ENCODE measurements at regions not wholly inside any gene's neighbourhood (a gene's known extent, or its start where the extent isn't known, plus 50 kb on each side); places are given as distances from the start of the nearest gene placed in this dataset.

DNA sequence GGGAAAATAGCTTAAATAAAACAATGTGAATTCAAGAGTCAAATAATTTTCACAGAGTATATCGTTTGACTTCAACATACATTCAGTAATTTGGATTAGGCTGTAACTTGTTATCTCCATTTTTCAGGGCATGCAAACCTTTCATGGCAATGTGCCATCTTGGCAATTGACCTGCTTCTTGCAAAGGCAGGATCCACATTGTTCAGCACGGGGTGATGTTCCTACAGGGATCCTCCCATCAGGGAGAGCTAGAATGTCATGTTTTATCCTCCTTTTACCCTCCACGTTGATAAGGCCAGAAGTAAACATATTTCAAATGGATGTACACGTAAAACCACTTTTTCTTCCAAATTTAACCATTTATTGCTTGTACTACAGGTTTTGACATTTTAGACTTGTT is 314.4 kb downstream of the GALC start:
- Histone ChIP-seq H3K4me3 (no peak overlapping the region), H3K36me3 (no peaks in the 10 kb centered on the region), H3K27me3 (replicated peaks) (no peaks in the 10 kb centered on the region), H3K27ac (no peak overlapping the region), H3K9me3 (replicated peaks) (no peaks in the 10 kb centered on the region), H3K4me1 (replicated peaks) (no peaks in the 10 kb centered on the region)
- no peak for DNase-seq (ENCODE audit: low read depth in 1 of 2, low spot score in 2 of 2)

DNA sequence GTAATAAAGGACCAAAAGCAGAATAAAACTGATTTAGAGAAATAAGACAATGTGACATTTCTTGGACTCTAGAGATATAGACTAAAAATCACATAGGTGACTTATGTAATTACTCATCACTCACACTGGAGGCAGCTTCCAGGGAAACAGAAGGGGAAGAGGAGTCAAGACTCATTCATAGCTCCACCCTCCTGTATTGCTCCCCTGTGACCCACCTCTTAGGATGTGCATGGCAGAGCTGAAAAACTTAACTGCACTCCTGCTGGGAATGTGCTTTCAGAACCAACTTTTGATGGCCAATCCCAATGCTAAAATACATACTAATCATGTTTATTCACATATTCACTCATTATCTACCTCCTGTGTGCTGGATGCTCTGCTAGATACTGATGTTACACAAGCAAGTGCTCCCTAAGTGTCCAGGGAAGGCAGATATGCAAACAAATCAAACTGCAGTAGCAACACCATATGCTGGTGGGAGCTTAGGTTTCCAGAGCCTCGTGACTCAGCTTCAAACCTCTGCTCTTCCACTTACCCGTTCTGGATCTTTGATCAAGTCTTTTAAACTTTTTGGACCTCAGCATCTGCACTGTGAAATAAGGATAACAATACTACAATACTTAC is 316.1 kb downstream of the GALC start:
- Histone ChIP-seq H3K4me3 (no peak overlapping the region), H3K9me3 (replicated peaks) (no peaks in the 10 kb centered on the region; the same call in 1 of the 2 replicates)

DNA sequence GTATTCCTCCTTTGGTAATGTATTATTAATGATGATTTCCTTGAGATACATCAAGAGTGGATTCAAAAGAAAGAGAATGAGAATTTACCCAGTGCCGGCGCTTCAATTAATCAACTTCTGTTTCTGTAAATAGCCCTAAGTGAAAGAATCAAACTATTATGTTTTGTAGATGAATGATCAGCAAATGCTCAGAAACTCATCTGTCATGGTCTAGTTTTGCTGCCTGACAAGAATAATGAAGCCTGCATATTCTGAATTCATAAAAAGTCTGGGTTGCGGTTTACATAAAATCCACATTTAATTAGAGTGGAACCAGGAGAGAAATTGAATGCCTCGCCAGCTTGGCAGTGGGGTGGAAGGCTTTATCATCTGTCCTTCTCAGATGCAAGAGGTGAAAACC is 325.3 kb downstream of the GALC start:
- H3K36me3 ChIP-seq = no peaks in the 10 kb centered on the region
- H3K9me3 ChIP-seq (replicated peaks) = no peaks in the 10 kb centered on the region; the same call in 1 of the 2 replicates
- H3K4me1 ChIP-seq (replicated peaks) = no peaks in the 10 kb centered on the region
- no peak overlapping the region for H3K4me3 ChIP-seq
- no peaks in the 10 kb centered on the region for H3K27me3 ChIP-seq (replicated peaks)
- DNase-seq (ENCODE audit: low read depth in 1 of 2, low spot score in 2 of 2) = no peak
- H3K27ac ChIP-seq = no peak overlapping the region

More for the DNA sequence above, 316.1 kb downstream of the GALC start:
- no peak for DNase-seq (ENCODE audit: low read depth in 1 of 2, low spot score in 2 of 2)
- Histone ChIP-seq H3K36me3 (no peaks in the 10 kb centered on the region), H3K4me1 (replicated peaks) (no peaks in the 10 kb centered on the region), H3K27ac (no peak overlapping the region), H3K27me3 (replicated peaks) (no peaks in the 10 kb centered on the region)

DNA sequence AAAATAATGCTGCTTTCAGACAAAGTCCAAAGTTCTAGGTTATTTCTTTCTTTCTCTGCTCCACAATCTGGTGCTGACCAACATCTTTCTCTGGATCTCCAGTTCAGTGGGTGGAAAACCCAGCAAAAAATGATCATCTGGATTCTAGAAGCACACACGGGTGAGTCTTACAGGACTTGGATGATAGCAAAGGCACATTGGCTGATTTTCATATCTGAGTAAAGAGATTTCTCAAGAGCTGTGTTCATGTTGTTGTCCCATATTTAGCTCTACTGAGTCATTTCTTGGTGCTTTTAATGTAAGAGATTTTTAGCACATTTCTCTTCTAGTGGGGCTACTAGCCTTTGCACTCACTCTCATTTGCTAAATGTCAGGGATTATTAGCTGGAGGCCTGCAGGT is 336.7 kb downstream of the GALC start:
- Histone ChIP-seq H3K27ac (no peak overlapping the region), H3K27me3 (replicated peaks) (no peaks in the 10 kb centered on the region), H3K36me3 (no peaks in the 10 kb centered on the region), H3K4me1 (replicated peaks) (no peaks in the 10 kb centered on the region), H3K4me3 (no peak overlapping the region), H3K9me3 (replicated peaks) (no peaks in the 10 kb centered on the region)
- DNase-seq (ENCODE audit: low read depth in 1 of 2, low spot score in 2 of 2) = no peak

DNA sequence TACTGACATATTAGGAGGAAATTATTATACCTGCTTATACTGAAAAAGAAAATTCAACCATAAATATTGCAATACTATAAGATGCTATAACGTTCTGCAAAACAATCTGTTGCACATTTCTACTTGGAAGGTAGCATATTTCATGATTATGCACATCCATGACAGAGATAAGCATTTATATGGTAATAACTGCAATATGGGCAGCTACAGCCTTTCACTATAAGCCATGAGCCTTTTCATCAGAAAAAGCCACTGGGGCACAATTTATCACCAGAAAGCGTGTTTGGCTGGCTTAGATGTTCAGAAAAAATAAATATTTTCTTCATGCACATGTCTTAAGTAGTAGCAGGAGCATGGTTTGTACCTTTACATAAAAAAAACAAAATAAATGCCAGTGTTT is 340.7 kb downstream of the GALC start:
- H3K27me3 ChIP-seq (replicated peaks) = no peaks in the 10 kb centered on the region
- no peaks in the 10 kb centered on the region for H3K9me3 ChIP-seq (replicated peaks)
- no peaks in the 10 kb centered on the region for H3K4me1 ChIP-seq (replicated peaks)
- no peak for DNase-seq (ENCODE audit: low read depth in 1 of 2, low spot score in 2 of 2)
- H3K4me3 ChIP-seq = no peak overlapping the region
- H3K36me3 ChIP-seq = no peaks in the 10 kb centered on the region
- H3K27ac ChIP-seq = no peak overlapping the region

DNA sequence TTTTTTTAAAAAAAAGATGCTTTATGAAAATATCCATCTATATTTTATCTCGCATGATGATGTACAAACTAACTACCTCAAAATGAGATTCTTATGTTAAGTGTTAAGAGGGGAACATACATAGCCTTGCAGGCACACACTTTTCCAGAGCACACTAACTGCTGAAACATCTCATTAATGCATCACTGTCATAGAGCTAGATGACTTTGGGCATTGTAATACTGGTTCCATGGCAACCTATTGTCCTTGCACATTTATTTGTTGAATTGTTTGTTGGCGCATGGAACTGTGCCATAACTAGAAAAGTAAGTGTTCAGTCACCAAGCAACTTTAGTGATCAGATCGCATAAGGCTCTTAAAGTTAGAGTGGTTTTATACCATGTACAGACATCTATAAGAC is 348.3 kb downstream of the GALC start:
- no peaks in the 10 kb centered on the region for H3K36me3 ChIP-seq
- H3K27ac ChIP-seq = no peak overlapping the region
- no peaks in the 10 kb centered on the region for H3K4me1 ChIP-seq (replicated peaks)
- no peaks in the 10 kb centered on the region for H3K27me3 ChIP-seq (replicated peaks)
- H3K9me3 ChIP-seq (replicated peaks) = no peaks in the 10 kb centered on the region
- no peak for DNase-seq (ENCODE audit: low read depth in 1 of 2, low spot score in 2 of 2)
- no peak overlapping the region for H3K4me3 ChIP-seq

DNA sequence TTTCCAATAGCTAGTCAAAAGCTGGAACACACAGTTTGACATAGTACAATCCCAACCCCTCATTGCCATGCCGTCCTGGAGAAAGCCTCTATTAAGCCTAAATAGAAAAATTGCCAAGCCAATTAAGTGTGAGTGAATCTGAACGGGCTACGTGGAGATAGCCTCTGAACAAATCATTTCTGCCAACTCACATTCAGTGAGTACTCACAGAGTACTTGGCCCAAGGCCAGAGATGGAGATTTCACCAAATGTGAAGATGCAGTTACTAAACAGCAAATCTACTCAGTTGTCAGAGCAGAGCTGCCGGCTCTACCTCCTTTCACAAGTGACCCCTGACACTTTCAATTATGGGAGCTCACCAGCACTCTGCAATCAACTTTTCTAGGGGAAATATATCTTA is 350.0 kb downstream of the GALC start:
- Histone ChIP-seq H3K4me3 (no peak overlapping the region), H3K27ac (no peak overlapping the region), H3K9me3 (replicated peaks) (no peaks in the 10 kb centered on the region), H3K36me3 (no peaks in the 10 kb centered on the region), H3K27me3 (replicated peaks) (no peaks in the 10 kb centered on the region), H3K4me1 (replicated peaks) (no peaks in the 10 kb centered on the region)
- no peak for DNase-seq (ENCODE audit: low read depth in 1 of 2, low spot score in 2 of 2)

DNA sequence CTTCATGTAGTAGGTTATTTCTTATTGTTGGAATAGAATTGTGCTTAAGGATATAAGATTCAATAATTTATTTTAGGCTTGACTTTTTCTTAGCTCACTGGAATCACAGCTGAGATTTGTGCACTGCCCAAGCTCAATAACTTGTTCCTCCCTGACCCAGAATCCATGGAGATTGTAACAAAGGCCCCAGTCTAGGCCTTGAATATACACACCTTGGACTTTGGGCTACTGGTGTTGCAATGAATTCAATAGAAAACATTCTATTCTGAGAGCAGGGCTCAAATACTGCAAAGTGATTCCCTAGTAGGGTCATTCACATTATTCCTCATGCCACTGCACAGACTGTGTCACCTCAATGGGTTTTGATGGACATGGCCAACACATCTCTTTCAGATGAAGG is 352.4 kb downstream of the GALC start:
- Histone ChIP-seq H3K27ac (no peak overlapping the region), H3K9me3 (replicated peaks) (no peaks in the 10 kb centered on the region), H3K36me3 (no peaks in the 10 kb centered on the region), H3K4me3 (no peak overlapping the region), H3K27me3 (replicated peaks) (no peaks in the 10 kb centered on the region), H3K4me1 (replicated peaks) (no peaks in the 10 kb centered on the region)
- DNase-seq (ENCODE audit: low read depth in 1 of 2, low spot score in 2 of 2) = no peak

DNA sequence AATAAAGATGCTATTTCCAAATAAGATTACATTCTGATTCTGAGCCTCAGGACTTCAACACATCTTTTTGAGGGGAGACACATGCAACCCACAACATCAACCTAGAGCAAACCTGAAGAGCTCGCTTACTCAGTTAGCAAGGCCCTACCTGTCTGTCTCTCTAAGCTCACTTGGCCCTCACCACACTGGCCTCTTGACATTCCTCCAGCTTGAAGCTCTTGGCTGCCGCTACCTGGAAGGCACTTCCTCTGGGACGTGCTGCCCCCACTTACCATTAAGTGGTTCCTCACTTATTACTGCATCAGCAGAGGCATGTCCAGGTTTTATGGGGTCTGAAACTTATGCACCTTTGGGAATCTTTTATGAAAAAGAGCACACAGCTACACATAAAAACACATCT is 354.8 kb downstream of the GALC start:
- Histone ChIP-seq H3K27ac (no peak overlapping the region), H3K4me1 (replicated peaks) (no peaks in the 10 kb centered on the region), H3K9me3 (replicated peaks) (no peaks in the 10 kb centered on the region), H3K36me3 (no peaks in the 10 kb centered on the region), H3K27me3 (replicated peaks) (no peaks in the 10 kb centered on the region), H3K4me3 (no peak overlapping the region)
- no peak for DNase-seq (ENCODE audit: low read depth in 1 of 2, low spot score in 2 of 2)

DNA sequence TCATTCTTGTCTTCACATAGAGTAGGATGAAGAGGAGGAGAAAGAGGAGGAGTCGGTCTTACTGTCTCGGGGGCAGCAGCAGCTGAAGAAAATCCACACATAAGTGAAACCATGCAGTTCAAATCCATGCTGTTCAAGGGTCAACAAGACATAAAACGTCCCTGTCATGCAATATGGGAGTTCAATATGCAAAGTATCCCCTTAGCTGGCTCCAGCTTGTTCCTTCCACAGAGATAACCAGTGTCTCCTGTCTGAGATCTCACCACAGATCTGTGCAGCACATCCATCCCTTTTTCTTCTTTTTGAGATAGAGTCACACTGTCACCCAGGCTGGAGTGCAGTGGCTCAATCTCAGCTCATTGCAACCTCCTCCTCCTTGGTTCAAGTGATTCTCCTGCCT is 357.5 kb downstream of the GALC start:
- no peaks in the 10 kb centered on the region for H3K9me3 ChIP-seq (replicated peaks)
- no peak overlapping the region for H3K27ac ChIP-seq
- H3K4me1 ChIP-seq (replicated peaks) = no peaks in the 10 kb centered on the region
- no peaks in the 10 kb centered on the region for H3K36me3 ChIP-seq
- H3K27me3 ChIP-seq (replicated peaks) = no peaks in the 10 kb centered on the region
- H3K4me3 ChIP-seq = no peak overlapping the region
- no peak for DNase-seq (ENCODE audit: low read depth in 1 of 2, low spot score in 2 of 2)

DNA sequence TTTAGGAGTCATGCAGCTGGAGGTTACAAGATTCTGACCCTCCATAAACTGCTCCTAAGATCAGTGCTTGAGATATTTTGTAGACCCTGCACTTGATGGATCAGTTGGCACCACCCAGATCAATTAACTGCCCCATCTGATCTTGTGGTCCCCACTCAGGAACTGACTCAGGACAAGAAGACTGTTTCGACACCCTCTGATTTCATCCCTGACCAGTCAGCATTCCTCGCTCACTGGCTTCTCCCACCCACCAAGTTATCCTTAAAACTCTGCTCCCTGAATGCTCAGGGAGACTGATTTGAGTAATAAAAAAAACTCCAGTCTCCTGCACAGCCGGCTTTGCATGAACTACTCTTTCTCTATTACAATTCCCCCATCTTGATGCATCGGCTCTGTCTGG is 360.2 kb downstream of the GALC start:
- Histone ChIP-seq H3K4me3 (no peak overlapping the region), H3K4me1 (replicated peaks) (no peaks in the 10 kb centered on the region), H3K27me3 (replicated peaks) (no peaks in the 10 kb centered on the region), H3K9me3 (replicated peaks) (no peaks in the 10 kb centered on the region), H3K27ac (no peak overlapping the region), H3K36me3 (no peaks in the 10 kb centered on the region)
- DNase-seq (ENCODE audit: low read depth in 1 of 2, low spot score in 2 of 2) = no peak

DNA sequence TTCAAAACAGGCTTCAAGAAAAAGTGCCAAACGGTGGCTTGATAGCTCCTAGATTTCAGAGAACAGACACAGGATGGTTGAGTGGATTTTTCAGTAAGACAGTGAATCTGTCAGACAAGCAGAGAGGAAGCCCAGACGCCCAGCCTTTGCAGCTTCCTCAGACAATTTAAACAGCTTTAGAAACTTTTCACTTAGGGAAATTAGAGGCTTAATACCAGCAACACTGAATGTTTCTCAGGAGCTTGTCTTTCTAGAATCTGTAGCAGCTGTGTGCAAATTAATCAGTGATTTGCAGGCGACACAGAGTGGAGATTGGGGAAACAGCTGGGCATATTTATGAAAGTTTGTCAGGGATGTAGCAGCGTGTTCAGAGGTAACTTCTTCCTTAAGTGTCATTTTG is 362.1 kb downstream of the GALC start:
- H3K4me1 ChIP-seq (replicated peaks) = no peaks in the 10 kb centered on the region
- H3K27ac ChIP-seq = no peak overlapping the region
- no peak for DNase-seq (ENCODE audit: low read depth in 1 of 2, low spot score in 2 of 2)
- no peaks in the 10 kb centered on the region for H3K9me3 ChIP-seq (replicated peaks)
- H3K4me3 ChIP-seq = no peak overlapping the region
- H3K36me3 ChIP-seq = no peaks in the 10 kb centered on the region
- H3K27me3 ChIP-seq (replicated peaks) = no peaks in the 10 kb centered on the region

DNA sequence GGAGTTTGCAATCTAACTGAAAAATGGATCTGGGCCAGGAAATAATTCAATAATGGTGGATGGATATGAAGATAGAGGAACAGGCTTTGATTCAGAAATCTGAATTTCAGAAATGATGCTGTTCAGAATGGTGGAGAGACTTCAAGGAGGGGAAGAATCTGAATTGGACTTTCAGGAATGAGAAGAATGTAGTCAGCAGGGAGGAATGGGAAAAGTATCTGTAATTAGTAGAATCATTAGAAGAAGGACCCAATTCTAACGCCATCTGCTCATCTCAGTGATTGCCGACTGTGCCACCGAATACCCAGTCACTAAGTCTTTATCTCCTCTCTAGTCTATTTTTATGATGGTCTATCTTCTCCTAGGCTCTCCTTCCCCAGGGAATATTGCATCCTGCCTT is 363.2 kb downstream of the GALC start:
- DNase-seq (ENCODE audit: low read depth in 1 of 2, low spot score in 2 of 2) = no peak
- H3K36me3 ChIP-seq = no peaks in the 10 kb centered on the region
- H3K9me3 ChIP-seq (replicated peaks) = no peaks in the 10 kb centered on the region
- H3K4me3 ChIP-seq = no peak overlapping the region
- no peak overlapping the region for H3K27ac ChIP-seq
- no peaks in the 10 kb centered on the region for H3K4me1 ChIP-seq (replicated peaks)
- H3K27me3 ChIP-seq (replicated peaks) = no peaks in the 10 kb centered on the region

DNA sequence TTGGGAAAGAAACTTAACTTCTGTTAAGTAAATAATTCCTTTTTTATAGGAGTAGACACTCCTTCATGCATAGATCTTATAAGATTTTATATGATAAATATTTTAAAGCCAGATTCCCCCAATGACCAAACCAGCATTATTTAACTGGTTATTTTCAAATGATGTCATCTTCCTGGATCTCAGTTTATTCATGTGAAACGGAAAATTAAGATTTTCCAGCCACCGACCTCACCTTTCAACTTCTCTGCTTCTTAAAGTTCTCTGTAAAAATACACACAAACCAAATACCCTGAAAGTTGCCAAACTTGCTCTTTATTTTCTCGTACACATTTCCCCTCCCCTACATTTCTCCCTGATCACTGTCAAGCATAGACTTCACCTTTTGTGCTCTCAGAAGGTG is 364.2 kb downstream of the GALC start:
- Histone ChIP-seq H3K27me3 (replicated peaks) (no peaks in the 10 kb centered on the region), H3K27ac (no peak overlapping the region), H3K4me1 (replicated peaks) (no peaks in the 10 kb centered on the region), H3K36me3 (no peaks in the 10 kb centered on the region), H3K4me3 (no peak overlapping the region), H3K9me3 (replicated peaks) (no peaks in the 10 kb centered on the region)
- DNase-seq (ENCODE audit: low read depth in 1 of 2, low spot score in 2 of 2) = no peak

DNA sequence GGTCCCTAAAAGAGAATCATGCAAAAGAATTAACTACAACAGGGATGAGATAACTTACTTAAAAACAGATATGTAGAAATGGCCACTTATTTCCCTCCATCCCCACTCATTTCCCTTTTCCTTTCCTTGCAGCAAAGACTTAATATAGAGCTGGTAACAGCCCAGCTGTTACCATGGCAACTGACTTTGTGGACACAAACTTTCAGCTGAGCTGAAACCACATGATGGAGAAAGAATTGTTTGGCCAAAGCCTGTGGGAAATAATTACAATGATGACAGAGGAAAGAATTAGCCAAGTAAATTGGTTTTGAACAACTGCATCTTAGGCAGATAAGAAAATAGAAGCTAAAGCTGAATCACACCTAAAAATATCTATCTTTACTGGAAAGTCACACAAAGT is 364.9 kb downstream of the GALC start:
- no peaks in the 10 kb centered on the region for H3K9me3 ChIP-seq (replicated peaks)
- H3K4me3 ChIP-seq = no peak overlapping the region
- no peak for DNase-seq (ENCODE audit: low read depth in 1 of 2, low spot score in 2 of 2)
- no peaks in the 10 kb centered on the region for H3K36me3 ChIP-seq
- H3K27ac ChIP-seq = no peak overlapping the region
- no peaks in the 10 kb centered on the region for H3K4me1 ChIP-seq (replicated peaks)
- H3K27me3 ChIP-seq (replicated peaks) = no peaks in the 10 kb centered on the region
